ENCODE measurements at regions not wholly inside any gene's neighbourhood (a gene's known extent, or its start where the extent isn't known, plus 50 kb on each side); places are given as distances from the start of the nearest gene placed in this dataset.

GRCh38 chr13:107912745-107913144 is 302.6 kb downstream of the LIG4 start:
- ChIA-PET CTCF (no interaction called here), POLR2A (no interaction called here)
- no peak for DNase-seq
- H3K4me1 Mint-ChIP-seq: no peaks in the 10 kb centered on the region
- no peaks in the 10 kb centered on the region for H3K36me3 Mint-ChIP-seq (ENCODE audit: low read depth)
- H3K27ac Mint-ChIP-seq: no peak overlapping the region
- no peaks in the 10 kb centered on the region for H3K27me3 Mint-ChIP-seq
- no peak overlapping the region for H3K4me3 Mint-ChIP-seq
- H3K9me3 Mint-ChIP-seq: peaks cover 8% of the 10 kb centered on the region

DNA sequence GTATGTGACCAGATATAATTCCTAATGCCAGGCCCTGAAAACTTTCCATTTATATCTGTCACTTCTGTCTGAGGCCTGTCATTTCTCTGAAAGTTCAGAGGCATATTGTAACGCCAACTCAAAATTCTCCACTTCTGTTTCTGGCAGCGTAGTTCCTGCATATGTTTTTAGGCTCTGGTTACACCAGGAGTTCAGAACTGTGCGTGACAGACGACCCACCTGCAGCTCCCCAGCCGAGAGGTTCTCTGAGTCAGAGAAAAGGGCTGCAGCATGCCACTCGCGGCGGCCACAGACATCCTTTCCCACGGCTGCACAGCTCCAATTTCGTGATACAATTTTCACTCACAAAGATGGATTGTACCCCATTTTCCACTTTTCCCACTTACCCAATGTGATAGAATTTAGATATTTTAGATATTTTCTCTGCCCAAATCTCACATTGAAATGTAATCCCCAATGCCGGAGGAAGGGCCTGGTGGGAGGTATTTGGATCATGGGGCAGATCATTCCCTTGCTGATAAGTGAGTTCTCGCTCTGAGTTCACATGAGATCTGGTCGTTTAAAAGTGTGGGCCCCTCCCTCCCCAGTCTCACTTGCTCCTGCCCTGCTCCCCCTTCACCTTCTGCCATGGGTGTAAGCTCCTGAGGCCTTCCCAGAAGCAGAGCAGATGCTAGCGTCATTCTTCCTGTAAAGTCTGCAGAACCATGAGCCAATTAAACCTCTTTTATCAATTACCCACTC is 308.1 kb downstream of the LIG4 start:
- POLR2A ChIA-PET: no interaction called here
- H3K36me3 Mint-ChIP-seq (ENCODE audit: low read depth): no peaks in the 10 kb centered on the region
- H3K9me3 Mint-ChIP-seq: peaks cover 3% of the 10 kb centered on the region
- no peak for DNase-seq
- H3K27me3 Mint-ChIP-seq: no peaks in the 10 kb centered on the region
- CTCF ChIA-PET: no interaction called here
- H3K4me1 Mint-ChIP-seq: no peaks in the 10 kb centered on the region
- H3K4me3 Mint-ChIP-seq: no peak overlapping the region
- H3K27ac Mint-ChIP-seq: no peak overlapping the region

- H3K4me3 Mint-ChIP-seq: no peak overlapping the region
- no peak overlapping the region for H3K27ac Mint-ChIP-seq
- no peaks in the 10 kb centered on the region for H3K27me3 Mint-ChIP-seq
- DNase-seq: no peak
- no peaks in the 10 kb centered on the region for H3K4me1 Mint-ChIP-seq
- CTCF ChIA-PET: no interaction called here
- H3K36me3 Mint-ChIP-seq (ENCODE audit: low read depth): no peaks in the 10 kb centered on the region
- H3K9me3 Mint-ChIP-seq: peaks cover 2% of the 10 kb centered on the region
- POLR2A ChIA-PET: no interaction called here
Observed at GRCh38 chr13:107906131-107906530, 309.2 kb downstream of the LIG4 start.

- POLR2A ChIA-PET: no interaction called here
- H3K27ac Mint-ChIP-seq: no peak overlapping the region
- H3K9me3 Mint-ChIP-seq: no peaks in the 10 kb centered on the region
- no peaks in the 10 kb centered on the region for H3K4me1 Mint-ChIP-seq
- H3K27me3 Mint-ChIP-seq: no peaks in the 10 kb centered on the region
- no peak overlapping the region for H3K4me3 Mint-ChIP-seq
- no peak for DNase-seq
- CTCF ChIA-PET: no interaction called here
- H3K36me3 Mint-ChIP-seq (ENCODE audit: low read depth): no peaks in the 10 kb centered on the region
Observed at GRCh38 chr13:107901996-107902562, 313.3 kb downstream of the LIG4 start.

DNA sequence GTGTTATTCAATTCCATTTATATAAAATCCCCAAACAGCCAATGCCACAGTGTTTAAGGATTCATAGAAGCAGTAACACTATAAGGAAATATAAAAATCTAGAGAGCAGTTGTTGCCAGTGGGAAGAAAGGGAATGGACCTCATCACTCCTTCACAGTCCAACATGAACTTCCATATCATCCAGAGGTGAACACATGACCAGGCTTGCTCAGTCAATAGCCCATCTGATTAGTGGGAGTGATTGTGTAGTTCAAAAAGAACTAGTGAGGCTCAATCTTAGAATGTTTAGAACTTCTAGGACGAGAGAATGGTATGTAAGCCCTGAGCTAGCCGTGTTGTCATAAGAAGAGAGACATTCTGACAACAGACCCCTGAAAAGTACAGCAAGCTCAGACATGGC is 314.1 kb downstream of the LIG4 start:
- H3K36me3 Mint-ChIP-seq (ENCODE audit: low read depth): no peaks in the 10 kb centered on the region
- peaks cover 2% of the 10 kb centered on the region for H3K9me3 Mint-ChIP-seq
- H3K4me1 Mint-ChIP-seq: no peaks in the 10 kb centered on the region

DNA sequence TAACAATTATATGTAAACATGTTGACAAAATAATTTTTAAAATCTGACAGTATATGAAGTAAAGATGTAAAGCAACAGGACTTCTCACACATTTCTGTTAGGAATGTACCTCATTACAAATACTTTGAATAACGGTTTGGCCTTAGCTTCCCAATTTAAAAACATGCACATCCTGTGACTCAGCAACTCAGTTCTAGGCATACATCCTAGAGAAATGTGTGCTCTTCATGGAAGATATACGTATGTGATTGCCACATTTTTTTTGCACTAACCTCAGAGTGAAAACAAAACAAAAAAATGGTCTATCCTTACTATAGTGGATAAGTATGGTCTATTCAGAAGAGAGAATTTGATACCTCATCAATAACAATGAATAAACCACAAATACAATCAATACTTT is 314.6 kb downstream of the LIG4 start:
- DNase-seq: no peak
- ChIA-PET CTCF (no interaction called here), POLR2A (no interaction called here)
- Mint-ChIP-seq H3K36me3 (ENCODE audit: low read depth) (no peaks in the 10 kb centered on the region), H3K4me3 (no peak overlapping the region), H3K27me3 (no peaks in the 10 kb centered on the region), H3K9me3 (peaks cover 3% of the 10 kb centered on the region), H3K4me1 (no peaks in the 10 kb centered on the region), H3K27ac (no peak overlapping the region)

More for the DNA sequence above, 314.1 kb downstream of the LIG4 start:
- no peak overlapping the region for H3K4me3 Mint-ChIP-seq
- POLR2A ChIA-PET: no interaction called here
- H3K27me3 Mint-ChIP-seq: no peaks in the 10 kb centered on the region
- H3K27ac Mint-ChIP-seq: no peak overlapping the region
- DNase-seq: no peak
- CTCF ChIA-PET: no interaction called here

DNA sequence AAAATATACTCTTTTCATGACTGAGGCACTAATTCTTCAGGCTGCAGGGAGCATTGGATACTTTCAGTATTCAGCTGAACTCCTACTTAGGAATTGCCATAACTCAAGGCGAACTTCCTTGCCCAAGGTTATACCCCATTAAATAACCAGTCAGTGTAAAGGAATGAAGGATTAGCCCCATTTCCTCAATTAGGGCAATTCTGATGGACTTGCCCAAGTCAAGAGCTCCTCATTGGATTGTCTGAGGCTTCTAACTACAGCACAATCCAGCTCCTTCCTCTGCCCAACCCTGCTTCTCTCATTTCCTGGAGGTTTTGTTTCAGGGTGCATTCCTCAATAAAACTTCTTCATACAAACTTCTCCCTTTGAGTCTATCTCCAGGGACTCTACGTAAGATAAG is 329.2 kb downstream of the LIG4 start:
- H3K27me3 Mint-ChIP-seq: no peaks in the 10 kb centered on the region
- POLR2A ChIA-PET: no interaction called here
- H3K4me3 Mint-ChIP-seq: no peak overlapping the region
- no peaks in the 10 kb centered on the region for H3K36me3 Mint-ChIP-seq (ENCODE audit: low read depth)
- no peak for DNase-seq
- no peak overlapping the region for H3K27ac Mint-ChIP-seq
- CTCF ChIA-PET: no interaction called here
- no peaks in the 10 kb centered on the region for H3K9me3 Mint-ChIP-seq
- H3K4me1 Mint-ChIP-seq: no peaks in the 10 kb centered on the region

DNA sequence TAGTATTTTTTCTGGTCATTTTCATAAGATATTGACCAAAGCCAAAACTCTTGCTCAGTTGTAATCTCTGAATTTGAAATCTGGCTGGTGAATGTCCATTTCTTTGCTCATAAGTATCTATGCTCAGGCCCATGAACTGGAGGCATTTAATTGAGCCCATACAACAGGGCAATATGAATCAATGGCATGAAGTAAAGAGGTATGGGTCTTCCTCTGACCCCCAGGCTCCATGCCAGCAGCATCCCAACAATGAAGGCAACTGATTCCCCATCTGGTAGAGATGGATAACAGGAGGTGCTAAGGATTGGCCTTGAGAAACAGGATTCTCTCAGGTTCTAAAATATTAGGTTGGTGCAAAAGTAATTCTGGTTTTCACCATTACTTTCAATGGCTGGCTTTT is 330.8 kb downstream of the LIG4 start:
- POLR2A ChIA-PET: no interaction called here

GRCh38 chr13:107883561-107884175 is 331.7 kb downstream of the LIG4 start:
- POLR2A ChIA-PET: no interaction called here
- H3K4me3 Mint-ChIP-seq: no peak overlapping the region
- CTCF ChIA-PET: no interaction called here
- no peaks in the 10 kb centered on the region for H3K4me1 Mint-ChIP-seq
- no peak overlapping the region for H3K27ac Mint-ChIP-seq
- no peaks in the 10 kb centered on the region for H3K9me3 Mint-ChIP-seq
- H3K36me3 Mint-ChIP-seq (ENCODE audit: low read depth): no peaks in the 10 kb centered on the region
- DNase-seq: no peak
- H3K27me3 Mint-ChIP-seq: no peaks in the 10 kb centered on the region

More for the DNA sequence above, 330.8 kb downstream of the LIG4 start:
- CTCF ChIA-PET: no interaction called here
- Mint-ChIP-seq H3K4me1 (no peaks in the 10 kb centered on the region), H3K27me3 (no peaks in the 10 kb centered on the region), H3K4me3 (no peak overlapping the region), H3K9me3 (no peaks in the 10 kb centered on the region), H3K36me3 (ENCODE audit: low read depth) (no peaks in the 10 kb centered on the region), H3K27ac (no peak overlapping the region)
- DNase-seq: no peak

DNA sequence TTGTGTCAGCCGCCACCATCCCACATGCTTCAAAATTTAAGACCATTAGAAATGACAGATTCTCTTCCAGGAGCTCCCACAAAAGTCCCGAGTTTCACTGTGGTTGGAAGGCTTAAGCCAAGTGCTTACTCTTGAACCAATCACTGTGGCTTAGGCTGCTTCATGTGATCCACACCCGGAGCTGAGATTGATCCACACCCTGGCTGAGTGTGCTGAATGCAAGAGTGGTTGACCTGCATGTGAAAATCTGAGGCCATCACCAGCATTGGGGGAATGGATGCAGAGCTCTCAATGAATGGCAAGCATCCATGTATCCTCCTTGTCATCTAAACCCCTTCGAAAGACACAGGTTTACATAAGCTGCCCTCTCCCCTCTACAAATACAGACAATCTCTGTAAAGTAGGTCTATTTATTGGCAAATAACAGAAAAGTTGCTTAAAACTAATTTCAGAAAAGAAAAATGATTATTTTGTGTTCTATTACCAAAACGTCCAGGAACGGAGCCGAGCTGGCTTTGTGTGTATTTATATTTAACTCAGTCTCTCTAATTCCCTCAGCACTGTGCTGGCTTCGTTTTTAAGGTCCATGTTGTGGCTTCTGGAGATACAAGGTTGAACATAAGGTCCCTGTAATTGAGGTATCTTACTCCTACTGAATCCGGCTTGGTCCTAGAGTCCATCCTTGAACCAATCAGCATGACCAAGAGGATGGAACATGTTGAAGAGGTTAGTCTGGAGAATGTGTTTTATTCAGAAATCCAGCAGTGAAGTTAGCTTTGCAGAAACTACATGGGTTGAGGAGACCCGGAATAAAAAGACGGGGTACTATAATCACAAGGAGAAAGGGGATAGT is 332.4 kb downstream of the LIG4 start:
- no peaks in the 10 kb centered on the region for H3K27me3 Mint-ChIP-seq
- DNase-seq: no peak
- no peaks in the 10 kb centered on the region for H3K4me1 Mint-ChIP-seq
- POLR2A ChIA-PET: no interaction called here
- no peaks in the 10 kb centered on the region for H3K36me3 Mint-ChIP-seq (ENCODE audit: low read depth)
- no peak overlapping the region for H3K4me3 Mint-ChIP-seq
- CTCF ChIA-PET: no interaction called here
- H3K27ac Mint-ChIP-seq: no peak overlapping the region
- H3K9me3 Mint-ChIP-seq: no peaks in the 10 kb centered on the region

DNA sequence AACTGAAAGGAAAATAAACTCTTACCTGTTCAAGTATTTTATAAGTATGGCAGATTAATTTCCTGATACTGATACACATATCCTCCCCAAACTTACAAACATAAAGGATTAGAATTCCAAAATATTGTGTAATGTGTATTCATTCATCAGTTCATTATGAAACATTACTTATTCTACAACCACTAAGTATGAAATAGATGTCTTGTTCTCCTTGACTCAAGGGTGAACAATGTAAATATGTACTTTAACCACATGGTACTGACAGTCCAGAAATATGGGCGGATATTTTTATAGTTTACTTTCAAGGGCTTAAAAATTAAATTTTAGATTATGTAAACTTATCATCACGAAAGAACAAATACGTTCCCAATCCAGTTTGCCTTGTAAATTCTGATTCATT is 334.0 kb downstream of the LIG4 start:
- Mint-ChIP-seq H3K27me3 (no peaks in the 10 kb centered on the region), H3K27ac (no peak overlapping the region), H3K4me3 (no peak overlapping the region), H3K4me1 (no peaks in the 10 kb centered on the region), H3K9me3 (no peaks in the 10 kb centered on the region), H3K36me3 (ENCODE audit: low read depth) (no peaks in the 10 kb centered on the region)
- no peak for DNase-seq
- ChIA-PET CTCF (no interaction called here), POLR2A (no interaction called here)

DNA sequence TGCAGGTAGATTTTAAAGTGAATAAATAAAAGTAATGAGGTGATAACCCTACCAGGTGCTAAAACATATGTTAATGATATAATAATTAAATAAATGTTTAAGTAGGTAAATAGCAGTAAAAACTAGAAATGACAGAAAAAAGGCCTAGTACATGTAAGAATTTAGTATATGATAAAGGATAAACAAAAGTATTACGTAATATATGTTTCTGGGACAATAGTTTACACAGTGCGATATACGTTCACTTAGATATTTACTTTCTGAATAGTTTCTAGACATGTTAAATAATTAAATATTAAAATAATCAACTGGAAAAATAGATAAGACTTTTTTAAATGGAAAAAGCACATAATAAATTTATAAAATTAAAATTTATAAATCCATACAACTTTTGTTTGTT is 340.9 kb downstream of the LIG4 start:
- POLR2A ChIA-PET: no interaction called here
- no peak for DNase-seq
- Mint-ChIP-seq H3K27me3 (peaks cover 6% of the 10 kb centered on the region), H3K27ac (no peak overlapping the region), H3K4me1 (no peaks in the 10 kb centered on the region), H3K4me3 (no peak overlapping the region), H3K9me3 (no peaks in the 10 kb centered on the region), H3K36me3 (ENCODE audit: low read depth) (no peaks in the 10 kb centered on the region)
- CTCF ChIA-PET: no interaction called here

GRCh38 chr13:107873926-107874325 is 341.4 kb downstream of the LIG4 start:
- ChIA-PET CTCF (no interaction called here), POLR2A (no interaction called here)
- Mint-ChIP-seq H3K27ac (no peak overlapping the region), H3K4me3 (no peak overlapping the region), H3K9me3 (no peaks in the 10 kb centered on the region), H3K27me3 (peaks cover 6% of the 10 kb centered on the region), H3K4me1 (no peaks in the 10 kb centered on the region), H3K36me3 (ENCODE audit: low read depth) (no peaks in the 10 kb centered on the region)
- no peak for DNase-seq
